ENCODE measurements at regions not wholly inside any gene's neighbourhood (a gene's known extent, or its start where the extent isn't known, plus 50 kb on each side); places are given as distances from the start of the nearest gene placed in this dataset.

GRCh38 chr1:201645956-201646355, 107.0 kb downstream of the NAV1 start:
- intact Hi-C loops (cut with micrococcal nuclease) = no loop called here
- no peaks in the 10 kb centered on the region for H3K36me3 Mint-ChIP-seq (ENCODE audit: low read depth)
- DNase-seq = no peak
- CTCF ChIA-PET = no interaction called here
- no peak overlapping the region for H3K27ac Mint-ChIP-seq
- H3K27me3 Mint-ChIP-seq (ENCODE audit: low read depth) = peaks cover 25% of the 10 kb centered on the region
- H3K4me3 Mint-ChIP-seq = no peak overlapping the region
- H3K9me3 Mint-ChIP-seq = no peaks in the 10 kb centered on the region
- peaks cover 4% of the 10 kb centered on the region for H3K4me1 Mint-ChIP-seq (ENCODE audit: low read depth)

DNA sequence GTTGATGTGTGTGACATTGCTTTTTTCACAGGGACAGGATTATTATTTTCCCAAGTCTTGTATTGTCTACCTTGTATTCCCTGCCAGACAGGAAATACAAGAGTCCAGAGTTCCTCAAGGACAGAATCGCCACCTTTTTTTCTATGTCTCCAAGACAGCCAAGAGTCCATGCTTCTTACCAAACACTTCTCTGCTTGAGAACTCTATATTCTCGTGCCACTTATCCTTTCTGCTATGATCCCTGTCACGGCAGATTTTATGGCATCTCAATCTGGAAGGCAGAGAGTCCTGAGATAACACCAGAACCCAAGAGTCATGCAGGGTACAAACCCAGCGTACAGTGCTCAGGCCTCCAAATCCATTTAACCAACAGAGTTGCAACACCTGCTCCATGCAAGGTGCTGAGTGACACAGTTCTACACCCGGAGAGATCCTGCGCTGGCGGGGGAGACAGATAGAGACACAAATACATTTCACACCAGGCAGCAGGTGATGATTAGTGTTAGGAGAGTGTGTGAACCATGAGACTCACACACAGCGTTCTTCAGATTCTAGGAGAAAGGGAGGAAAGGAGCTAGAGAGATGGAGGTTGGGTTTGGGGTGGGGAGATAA, 107.6 kb downstream of the NAV1 start:
- H3K4me3 Mint-ChIP-seq = no peak overlapping the region
- H3K27me3 Mint-ChIP-seq (ENCODE audit: low read depth) = peaks cover 27% of the 10 kb centered on the region
- no peak overlapping the region for H3K27ac Mint-ChIP-seq
- H3K9me3 Mint-ChIP-seq = no peaks in the 10 kb centered on the region
- H3K36me3 Mint-ChIP-seq (ENCODE audit: low read depth) = no peaks in the 10 kb centered on the region
- intact Hi-C loops (cut with micrococcal nuclease) = no loop called here
- no peak for DNase-seq
- peaks cover 4% of the 10 kb centered on the region for H3K4me1 Mint-ChIP-seq (ENCODE audit: low read depth)
- CTCF ChIA-PET = no interaction called here

DNA sequence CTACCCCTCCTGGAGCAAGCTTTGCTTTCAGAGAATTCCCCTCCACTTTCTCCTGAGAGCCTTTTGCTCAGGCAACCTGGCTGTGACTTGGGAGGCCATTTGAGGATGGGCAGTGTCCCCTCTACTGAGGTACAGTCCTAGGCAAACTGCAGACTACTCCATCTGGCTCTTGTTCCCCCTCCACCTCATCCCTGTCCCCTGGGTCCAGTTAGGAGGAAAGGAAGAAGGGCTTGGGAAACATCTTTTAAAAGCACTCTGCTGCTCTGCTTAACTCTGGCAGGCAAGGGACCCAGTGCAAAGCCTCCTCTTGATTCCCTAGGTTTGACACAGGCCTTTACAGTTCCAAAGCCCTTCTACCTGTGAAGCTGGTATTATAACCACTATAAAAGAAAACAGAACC, 108.2 kb downstream of the NAV1 start:
- CTCF ChIA-PET = no interaction called here
- Mint-ChIP-seq H3K9me3 (no peaks in the 10 kb centered on the region), H3K27ac (no peak overlapping the region), H3K4me3 (no peak overlapping the region), H3K4me1 (ENCODE audit: low read depth) (peaks cover 4% of the 10 kb centered on the region), H3K27me3 (ENCODE audit: low read depth) (peaks cover 31% of the 10 kb centered on the region), H3K36me3 (ENCODE audit: low read depth) (no peaks in the 10 kb centered on the region)
- intact Hi-C loops (cut with micrococcal nuclease) = no loop called here
- DNase-seq = no peak

DNA sequence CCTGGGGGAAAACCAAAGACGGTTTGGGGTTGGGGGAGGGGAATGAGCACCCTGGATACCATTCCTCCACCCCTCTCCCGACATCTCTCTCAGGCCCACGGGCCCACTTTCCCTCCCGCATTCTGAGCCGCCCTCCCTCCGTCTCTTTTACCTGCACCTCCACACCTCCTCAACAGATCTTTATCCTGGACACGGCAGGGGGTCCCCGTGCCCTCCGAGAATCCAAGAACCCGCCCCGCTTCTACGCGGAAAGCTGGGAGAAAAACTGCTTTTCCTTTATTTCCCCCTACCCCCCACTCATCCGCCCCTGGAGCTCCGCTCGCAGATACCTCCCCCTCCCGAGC, 108.8 kb downstream of the NAV1 start:
- Mint-ChIP-seq H3K9me3 (no peaks in the 10 kb centered on the region), H3K36me3 (ENCODE audit: low read depth) (no peaks in the 10 kb centered on the region), H3K27ac (no peak overlapping the region), H3K27me3 (ENCODE audit: low read depth) (peaks cover 31% of the 10 kb centered on the region), H3K4me1 (ENCODE audit: low read depth) (peaks cover 4% of the 10 kb centered on the region), H3K4me3 (peak overlapping the region; percentile 41)
- intact Hi-C loops (cut with micrococcal nuclease) = no loop called here
- DNase-seq = no peak
- CTCF ChIA-PET = interaction anchor here (0.7 kb wide), 1 partner anchor 42 kb away, joined by 3 read pairs; no protein-coding TSS in a partner anchor

DNA sequence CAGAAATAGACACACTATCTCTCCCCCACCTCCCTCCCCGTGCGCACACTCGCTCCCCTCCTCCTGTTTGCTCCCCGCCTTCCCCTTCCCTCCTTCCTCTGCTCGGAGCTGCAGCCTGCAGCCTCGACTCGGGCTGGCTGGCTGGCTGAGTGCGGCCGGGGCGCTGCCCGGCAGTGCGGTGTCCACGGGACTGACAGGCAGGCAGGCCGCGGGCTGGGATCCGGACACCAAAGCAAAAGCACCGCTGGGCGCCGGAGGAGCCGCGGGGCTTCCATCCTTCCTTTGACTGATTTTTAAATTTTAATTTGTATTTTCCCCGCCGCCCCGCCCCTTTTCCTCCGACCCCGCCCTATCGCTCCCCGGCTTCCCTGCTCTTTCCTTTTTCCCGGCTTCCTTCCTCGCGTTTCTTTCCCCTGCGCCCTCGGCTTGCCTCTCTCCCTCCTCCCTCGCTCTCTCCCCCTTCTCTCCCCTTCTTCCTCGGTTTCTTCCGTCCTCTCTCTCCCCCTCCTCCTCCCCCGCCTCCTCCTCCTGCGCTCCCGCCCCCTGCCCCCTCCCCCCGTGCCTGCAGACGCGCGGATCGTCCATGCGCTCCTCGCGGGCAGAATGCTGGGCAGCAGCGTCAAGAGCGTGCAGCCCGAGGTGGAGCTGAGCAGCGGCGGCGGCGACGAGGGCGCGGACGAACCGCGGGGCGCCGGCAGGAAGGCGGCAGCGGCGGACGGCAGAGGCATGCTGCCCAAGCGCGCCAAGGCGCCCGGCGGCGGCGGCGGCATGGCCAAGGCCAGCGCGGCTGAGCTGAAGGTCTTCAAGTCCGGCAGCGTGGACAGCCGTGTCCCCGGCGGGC, 109.4 kb downstream of the NAV1 start:
- no peaks in the 10 kb centered on the region for H3K36me3 Mint-ChIP-seq (ENCODE audit: low read depth)
- H3K4me3 Mint-ChIP-seq = peak overlapping the region; percentile 41
- no peaks in the 10 kb centered on the region for H3K9me3 Mint-ChIP-seq
- no peak overlapping the region for H3K27ac Mint-ChIP-seq
- DNase-seq = peak; percentile 11
- intact Hi-C loops (cut with micrococcal nuclease) = no loop called here
- peaks cover 31% of the 10 kb centered on the region for H3K27me3 Mint-ChIP-seq (ENCODE audit: low read depth)
- peaks cover 4% of the 10 kb centered on the region for H3K4me1 Mint-ChIP-seq (ENCODE audit: low read depth)
- CTCF ChIA-PET = interaction anchor here (0.7 kb wide), 2 partner anchors 43 to 1010 kb away, joined by 3 read pairs; no protein-coding TSS in a partner anchor

- Mint-ChIP-seq H3K4me3 (no peak overlapping the region), H3K9me3 (no peaks in the 10 kb centered on the region)
These were observed 110.2 kb downstream of the NAV1 start for GRCh38 chr1:201648907-201649721.

DNA sequence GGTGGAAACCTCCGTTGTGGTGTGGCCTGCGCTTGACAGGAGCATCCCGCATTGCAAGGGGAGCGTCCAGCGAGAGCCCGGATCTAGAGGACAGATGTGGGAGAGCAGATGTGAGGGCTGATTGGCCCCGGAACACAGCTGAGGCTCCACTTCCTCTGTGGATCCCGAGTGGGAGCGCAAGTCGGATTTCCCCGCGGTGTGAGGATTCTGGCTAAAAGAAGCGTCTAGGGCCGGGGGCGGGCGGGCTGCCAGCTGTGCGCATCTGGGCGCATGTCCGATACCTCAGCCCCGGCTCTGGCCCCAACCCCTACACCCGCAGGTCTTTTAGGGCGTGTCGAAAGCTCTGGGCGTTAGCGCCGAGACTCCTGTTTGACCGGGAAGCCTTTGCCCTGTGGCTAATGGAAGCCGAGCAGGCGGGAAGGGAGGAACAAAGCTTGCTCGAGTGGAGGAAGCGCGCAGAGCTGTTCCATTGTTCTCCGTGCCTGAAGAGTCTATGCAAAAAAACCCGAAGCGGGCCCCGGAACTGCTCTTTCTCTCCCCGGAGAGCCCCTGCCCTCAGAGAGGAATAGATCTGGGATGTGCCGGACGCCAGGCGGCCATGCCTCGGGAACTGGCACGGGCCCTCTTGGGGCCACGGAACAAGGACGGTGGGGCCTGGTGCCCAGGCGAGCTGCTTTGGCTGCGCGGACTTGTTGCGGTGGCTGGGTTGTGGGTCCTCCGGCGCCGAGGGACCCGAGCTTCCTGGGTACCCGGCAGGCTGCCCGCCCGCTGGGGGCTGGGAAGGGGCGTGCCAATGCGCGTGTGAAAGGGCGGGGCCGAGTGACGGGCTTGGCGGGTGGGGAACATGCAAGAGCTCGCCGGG, 111.1 kb downstream of the NAV1 start:
- intact Hi-C loops (cut with micrococcal nuclease) = no loop called here
- CTCF ChIA-PET = interaction anchor here (0.8 kb wide), 1 partner anchor 121 kb away, joined by 3 read pairs; no protein-coding TSS in a partner anchor
- H3K36me3 Mint-ChIP-seq (ENCODE audit: low read depth) = no peaks in the 10 kb centered on the region
- no peak for DNase-seq
- H3K27ac Mint-ChIP-seq = no peak overlapping the region
- H3K27me3 Mint-ChIP-seq (ENCODE audit: low read depth) = peaks cover 29% of the 10 kb centered on the region
- H3K4me1 Mint-ChIP-seq (ENCODE audit: low read depth) = peaks cover 4% of the 10 kb centered on the region
- peak overlapping the region; percentile 29 for H3K4me3 Mint-ChIP-seq
- H3K9me3 Mint-ChIP-seq = no peaks in the 10 kb centered on the region

More at GRCh38 chr1:201648907-201649721, 110.2 kb downstream of the NAV1 start:
- Mint-ChIP-seq H3K36me3 (ENCODE audit: low read depth) (no peaks in the 10 kb centered on the region), H3K4me1 (ENCODE audit: low read depth) (peaks cover 4% of the 10 kb centered on the region), H3K27me3 (ENCODE audit: low read depth) (peaks cover 31% of the 10 kb centered on the region), H3K27ac (no peak overlapping the region)
- CTCF ChIA-PET = interaction anchor here (0.7 kb wide), 1 partner anchor 1009 kb away, joined by 3 read pairs; no protein-coding TSS in a partner anchor
- DNase-seq = no peak
- intact Hi-C loops (cut with micrococcal nuclease) = no loop called here

DNA sequence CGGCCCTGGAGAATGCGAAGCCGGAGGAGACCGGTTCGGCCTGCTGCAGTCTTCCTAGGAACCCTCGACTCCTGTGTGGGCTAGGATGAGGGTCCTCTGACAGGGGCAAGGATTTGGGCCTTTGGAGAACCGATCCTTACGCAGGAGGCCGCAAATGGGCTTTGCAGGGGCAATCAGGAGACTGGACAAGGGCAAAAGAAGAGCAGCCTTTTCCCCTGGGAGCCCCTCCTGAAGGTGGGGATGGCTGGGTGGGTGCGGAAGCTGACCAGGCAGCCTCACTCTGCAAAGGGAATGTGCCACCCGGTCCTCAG, 111.7 kb downstream of the NAV1 start:
- H3K36me3 Mint-ChIP-seq (ENCODE audit: low read depth) = no peaks in the 10 kb centered on the region
- intact Hi-C loops (cut with micrococcal nuclease) = no loop called here
- H3K4me1 Mint-ChIP-seq (ENCODE audit: low read depth) = peaks cover 4% of the 10 kb centered on the region
- no peaks in the 10 kb centered on the region for H3K9me3 Mint-ChIP-seq
- H3K4me3 Mint-ChIP-seq = no peak overlapping the region
- H3K27me3 Mint-ChIP-seq (ENCODE audit: low read depth) = peaks cover 29% of the 10 kb centered on the region
- CTCF ChIA-PET = interaction anchor here (0.8 kb wide), 1 partner anchor 121 kb away, joined by 3 read pairs; no protein-coding TSS in a partner anchor
- no peak overlapping the region for H3K27ac Mint-ChIP-seq
- no peak for DNase-seq

GRCh38 chr1:201652181-201652580, 113.3 kb downstream of the NAV1 start:
- no peak overlapping the region for H3K4me3 Mint-ChIP-seq

GRCh38 chr1:201653233-201653632, 114.3 kb downstream of the NAV1 start:
- Mint-ChIP-seq H3K27me3 (ENCODE audit: low read depth) (peaks cover 19% of the 10 kb centered on the region), H3K27ac (no peak overlapping the region), H3K9me3 (no peaks in the 10 kb centered on the region), H3K36me3 (ENCODE audit: low read depth) (no peaks in the 10 kb centered on the region), H3K4me3 (no peak overlapping the region), H3K4me1 (ENCODE audit: low read depth) (peaks cover 2% of the 10 kb centered on the region)
- intact Hi-C loops (cut with micrococcal nuclease) = no loop called here
- CTCF ChIA-PET = no interaction called here
- no peak for DNase-seq

More at GRCh38 chr1:201652181-201652580, 113.3 kb downstream of the NAV1 start:
- Mint-ChIP-seq H3K27me3 (ENCODE audit: low read depth) (peaks cover 23% of the 10 kb centered on the region), H3K9me3 (no peaks in the 10 kb centered on the region), H3K27ac (no peak overlapping the region), H3K36me3 (ENCODE audit: low read depth) (no peaks in the 10 kb centered on the region), H3K4me1 (ENCODE audit: low read depth) (peaks cover 4% of the 10 kb centered on the region)
- intact Hi-C loops (cut with micrococcal nuclease) = no loop called here
- DNase-seq = no peak
- CTCF ChIA-PET = interaction anchor here (1.4 kb wide), 1 partner anchor 24 kb away, joined by 5 read pairs; no protein-coding TSS in a partner anchor

- intact Hi-C loops (cut with micrococcal nuclease) = no loop called here
- no peaks in the 10 kb centered on the region for H3K9me3 Mint-ChIP-seq
- peaks cover 2% of the 10 kb centered on the region for H3K4me1 Mint-ChIP-seq (ENCODE audit: low read depth)
- CTCF ChIA-PET = no interaction called here
- DNase-seq = no peak
- H3K4me3 Mint-ChIP-seq = no peak overlapping the region
- H3K27ac Mint-ChIP-seq = no peak overlapping the region
- H3K27me3 Mint-ChIP-seq (ENCODE audit: low read depth) = peaks cover 19% of the 10 kb centered on the region
- no peaks in the 10 kb centered on the region for H3K36me3 Mint-ChIP-seq (ENCODE audit: low read depth)
These were observed 115.0 kb downstream of the NAV1 start for GRCh38 chr1:201653883-201654282.

DNA sequence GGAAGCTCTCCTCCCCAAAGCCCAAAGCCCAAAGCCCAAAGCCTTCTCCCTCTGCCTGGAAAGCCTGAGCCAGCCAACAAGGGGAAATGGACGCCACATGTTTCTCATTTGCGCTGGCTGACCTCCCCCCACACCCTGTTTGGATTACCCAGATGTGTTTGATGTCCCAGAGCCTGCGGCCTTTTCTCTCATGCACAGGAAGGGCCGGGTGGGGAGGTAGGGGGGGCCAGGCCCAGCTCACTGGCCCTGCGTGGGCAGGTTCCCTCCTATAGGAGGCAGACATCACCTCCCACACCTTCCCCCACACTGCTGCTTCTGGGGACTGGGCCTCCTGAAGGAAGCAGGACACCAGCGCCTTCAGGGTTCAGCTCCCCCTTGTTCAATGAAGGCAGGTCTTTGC, 116.3 kb downstream of the NAV1 start:
- no peak for DNase-seq
- Mint-ChIP-seq H3K9me3 (no peaks in the 10 kb centered on the region), H3K27ac (no peak overlapping the region), H3K4me3 (no peak overlapping the region), H3K4me1 (ENCODE audit: low read depth) (no peaks in the 10 kb centered on the region), H3K27me3 (ENCODE audit: low read depth) (peaks cover 12% of the 10 kb centered on the region), H3K36me3 (ENCODE audit: low read depth) (no peaks in the 10 kb centered on the region)
- CTCF ChIA-PET = no interaction called here
- intact Hi-C loops (cut with micrococcal nuclease) = no loop called here
